Prostate gland (tissue), 2 donors: ENCODE measurements at regions not wholly inside any gene's neighbourhood (a gene's known extent, or its start where the extent isn't known, plus 50 kb on each side); places are given as distances from the start of the nearest gene placed in this dataset.

ENCODE experiments used
- DNase-seq: peaks from one replicate; pipeline ENCODE4 v3.0.0-alpha.2; 2019; ENCODE audit warnings: low spot score
- H3K27ac ChIP-seq, 2 donors: fragments of 200-600 bp; sonication (generic); 2 replicates each; pipeline ENCODE4 v1.5.1; 2017 to 2019
- H3K27me3 ChIP-seq: fragments of 200-600 bp; sonication (generic); replicated peaks from 2 replicates; pipeline ENCODE4 v1.5.1; 2019; ENCODE audit not compliant: insufficient read depth
- H3K36me3 ChIP-seq, 2 donors: fragments of 200-600 bp; sonication (generic); 1 replicate in 1 of 2; 2 replicates in 1 of 2; pipeline versions ENCODE4 v1.5.1 to v1.8.1; 2017 to 2019
- H3K4me1 ChIP-seq: fragments of 200-600 bp; sonication (generic); replicated peaks from 2 replicates; pipeline ENCODE4 v1.5.1; 2019
- H3K4me3 ChIP-seq, 2 donors: fragments of 200-600 bp; sonication (generic); 2 replicates each; pipeline ENCODE4 v1.5.1; 2017 to 2019
- H3K9me3 ChIP-seq: fragments of 200-600 bp; sonication (generic); 2 replicates; pipeline ENCODE4 v1.5.1; 2017
- CTCF ChIP-seq, 4 experiments: fragments of 200-600 bp in 2 of 4; fragments of 450-650 bp in 2 of 4; sonication (generic) in 2 of 4; IDR thresholded peaks; 1 replicate in 3 of 4; 2 replicates in 1 of 4; pipeline ENCODE4 v1.5.1; 2016 to 2019; ENCODE audit warnings: antibody characterized with exemption in 4 of 4, mild to moderate bottlenecking in 2 of 4, moderate library complexity in 2 of 4
- POLR2A ChIP-seq: fragments of 450-650 bp; IDR thresholded peaks from one replicate; pipeline ENCODE4 v1.6.1; 2016; ENCODE audit warnings: antibody characterized with exemption, mild to moderate bottlenecking
- POLR2AphosphoS5 ChIP-seq: sonication (generic); formaldehyde crosslinking; IDR thresholded peaks from one replicate; pipeline ENCODE4 v1.6.1; 2017; ENCODE audit warnings: antibody characterized with exemption
- WGBS: methylation state at CpG from one replicate; pipeline ENCODE4 v1.1.5; 2018; 5-methylcytosine and 5-hydroxymethylcytosine counted together
- intact Hi-C: fragments of 100-400 bp; cut with DNase I; formaldehyde crosslinking; loops from one replicate; pipeline ENCODE4 v1.14.2; 2022

DNA sequence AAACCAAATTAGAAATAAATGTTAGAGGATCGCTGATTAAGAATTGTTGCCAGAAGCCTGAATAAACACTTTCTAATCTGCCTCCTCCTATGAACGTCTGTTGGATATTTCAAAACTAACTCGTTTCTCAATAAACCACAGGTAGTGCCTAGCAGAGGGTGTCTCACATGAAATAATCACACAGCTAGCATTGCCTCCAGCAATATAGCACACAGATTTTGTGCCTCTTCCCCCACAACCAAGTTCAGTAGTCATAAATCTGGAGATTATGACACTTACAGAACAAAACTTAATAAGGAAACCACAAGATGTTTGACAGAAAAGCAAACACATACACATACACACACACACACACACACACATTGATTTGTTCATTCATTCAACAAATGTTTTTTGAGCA, 173.2 kb upstream of the CDH10 start:
- DNase-seq = no peak
- Histone ChIP-seq H3K4me1 (no peaks in the 10 kb centered on the region), H3K9me3 (no peaks in the 10 kb centered on the region), H3K36me3 (no peaks in the 10 kb centered on the region), H3K27me3 (no peaks in the 10 kb centered on the region), H3K4me3 (no peak overlapping the region), H3K27ac (no peak overlapping the region)
- intact Hi-C loops = no loop called here
- WGBS = 67% methylated on average over 3 of the region's 3 CpGs
- TF ChIP-seq POLR2AphosphoS5 (no peak), POLR2A (no peak), CTCF (IDR thresholded peaks at IDR 0.05) (no peak)

DNA sequence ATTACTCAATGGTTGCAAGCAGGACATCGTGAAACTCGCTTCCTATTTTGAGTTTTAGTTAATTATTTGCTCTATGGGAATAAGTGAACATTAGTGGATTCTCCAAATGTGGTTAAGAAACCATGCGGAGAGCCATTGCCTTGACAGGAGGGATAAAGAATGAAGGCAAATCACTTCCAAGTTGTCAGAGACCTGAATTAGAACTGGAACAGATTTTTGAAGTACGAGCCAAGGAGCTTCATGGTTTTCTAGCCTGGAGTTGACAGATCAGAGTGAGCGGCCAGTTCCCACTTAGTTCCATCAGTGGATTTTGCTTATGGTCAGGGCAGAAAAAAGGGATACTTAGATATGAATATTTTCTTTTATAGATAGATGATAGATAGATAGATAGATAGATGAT, 171.4 kb upstream of the CDH10 start:
- no peak overlapping the region for H3K4me3 ChIP-seq
- no peak overlapping the region for H3K27ac ChIP-seq
- H3K36me3 ChIP-seq = no peaks in the 10 kb centered on the region
- no peaks in the 10 kb centered on the region for H3K27me3 ChIP-seq
- intact Hi-C loops = no loop called here
- H3K9me3 ChIP-seq = no peaks in the 10 kb centered on the region
- no peaks in the 10 kb centered on the region for H3K4me1 ChIP-seq
- TF ChIP-seq POLR2A = no peak
- no peak for TF ChIP-seq POLR2AphosphoS5
- no peak for TF ChIP-seq CTCF (IDR thresholded peaks at IDR 0.05)
- DNase-seq = no peak
- 66% methylated on average over 5 of the region's 5 CpGs for WGBS

GRCh38 chr5:24805230-24805629, 160.5 kb upstream of the CDH10 start:
- no peak for DNase-seq
- no peaks in the 10 kb centered on the region for H3K36me3 ChIP-seq
- H3K4me3 ChIP-seq = no peak overlapping the region
- H3K4me1 ChIP-seq = no peaks in the 10 kb centered on the region
- intact Hi-C loops = no loop called here
- no peaks in the 10 kb centered on the region for H3K9me3 ChIP-seq
- H3K27ac ChIP-seq = no peak overlapping the region
- TF ChIP-seq POLR2AphosphoS5 (no peak), POLR2A (no peak), CTCF (IDR thresholded peaks at IDR 0.05) (no peak)
- H3K27me3 ChIP-seq = no peaks in the 10 kb centered on the region

DNA sequence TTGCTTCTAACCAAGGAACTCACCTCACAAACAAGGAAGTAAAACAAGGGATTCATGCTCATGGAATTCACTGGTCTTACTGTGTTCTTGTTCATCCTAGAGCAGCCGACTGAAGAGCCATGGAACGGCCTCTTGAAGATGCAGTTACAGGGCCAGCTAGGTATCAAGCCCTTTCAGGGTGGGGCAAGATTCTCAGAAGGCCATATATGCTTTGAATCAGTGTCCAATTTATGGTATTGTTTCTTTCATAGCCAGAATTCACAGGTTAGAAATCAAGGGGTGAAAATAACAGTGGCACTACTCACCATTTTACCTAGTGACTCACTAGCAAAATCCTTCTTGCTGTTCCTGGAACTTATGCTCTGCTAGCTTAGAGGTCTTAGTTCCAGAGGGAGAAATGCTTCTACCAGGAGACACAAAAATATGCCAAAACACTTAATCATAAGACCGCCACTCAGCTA, 159.5 kb upstream of the CDH10 start:
- no peak overlapping the region for H3K4me3 ChIP-seq
- H3K36me3 ChIP-seq = no peaks in the 10 kb centered on the region
- H3K9me3 ChIP-seq = no peaks in the 10 kb centered on the region
- H3K27ac ChIP-seq = no peak overlapping the region
- no peaks in the 10 kb centered on the region for H3K4me1 ChIP-seq
- no peak for TF ChIP-seq POLR2A
- TF ChIP-seq POLR2AphosphoS5 = no peak
- no peak for TF ChIP-seq CTCF (IDR thresholded peaks at IDR 0.05)
- DNase-seq = no peak
- intact Hi-C loops = no loop called here
- H3K27me3 ChIP-seq = no peaks in the 10 kb centered on the region
- WGBS = 100% methylated on average over 3 of the region's 3 CpGs

- 74% methylated on average over 4 of the region's 4 CpGs for WGBS
- TF ChIP-seq POLR2AphosphoS5 = no peak
- TF ChIP-seq POLR2A = no peak
- no peak for TF ChIP-seq CTCF (IDR thresholded peaks at IDR 0.05)
These were observed 146.5 kb upstream of the CDH10 start for GRCh38 chr5:24791326-24791725.

More at GRCh38 chr5:24791326-24791725, 146.5 kb upstream of the CDH10 start:
- no peaks in the 10 kb centered on the region for H3K4me1 ChIP-seq
- H3K27me3 ChIP-seq = no peaks in the 10 kb centered on the region
- H3K9me3 ChIP-seq = no peaks in the 10 kb centered on the region
- no peak for DNase-seq
- H3K36me3 ChIP-seq = no peaks in the 10 kb centered on the region
- no peak overlapping the region for H3K27ac ChIP-seq
- H3K4me3 ChIP-seq = no peak overlapping the region
- intact Hi-C loops = no loop called here
